IMR-90 (cell line): ENCODE measurements at regions not wholly inside any gene's neighbourhood (a gene's known extent, or its start where the extent isn't known, plus 50 kb on each side); places are given as distances from the start of the nearest gene placed in this dataset.

Experiments used
- ATAC-seq: fragments of 200-7000 bp; cut with Tn5 transposase; 2 replicates; pipeline ENCODE4 v1.9.1; 2020; ENCODE audit warnings: low read depth, mild to moderate bottlenecking, moderate library complexity
- BruUV-seq: library from RNA; stranded (reverse); fragments of 400-500 nt; replicated peaks from 2 replicates; lab custom pipeline; 2021; lab: Mats Ljungman, UMichigan
- CTCF ChIA-PET: fragments of 300-600 bp; formaldehyde crosslinking; extraction: SDS; loops from one replicate; lab custom pipeline; 2021; ENCODE audit warnings: antibody characterized with exemption; lab: Yijun Ruan, JAX
- POLR2A ChIA-PET: fragments of 300-600 bp; sonication (Branson Sonifier 250); formaldehyde crosslinking; loops from one replicate; lab custom pipeline; 2022; ENCODE audit warnings: antibody characterized with exemption; ENCODE audit not compliant: unreplicated experiment; lab: Charles Lee
- DNase-seq: peaks from one replicate; pipeline ENCODE4 v3.0.0; 2013
- H2AFZ ChIP-seq: replicated peaks from 2 replicates; pipeline ENCODE3; 2013; ENCODE audit warnings: low read length, mild to moderate bottlenecking; ENCODE audit not compliant: poor library complexity
- H2AK5ac ChIP-seq: 2 replicates; pipeline ENCODE4 v1.6.1; 2013; ENCODE audit warnings: low read depth, low read length, inconsistent platforms
- H2AK9ac ChIP-seq: replicated peaks from 2 replicates; pipeline ENCODE3; 2013; ENCODE audit warnings: mild to moderate bottlenecking, low read depth, low read length, moderate library complexity; ENCODE audit not compliant: poor library complexity
- H2BK120ac ChIP-seq: 2 replicates; pipeline ENCODE4 v1.6.1; 2013; ENCODE audit warnings: low read depth, low read length, inconsistent platforms
- H2BK15ac ChIP-seq: 3 replicates; pipeline ENCODE4 v1.6.1; 2013; ENCODE audit warnings: low read depth, low read length, inconsistent platforms
- H2BK20ac ChIP-seq: 2 replicates; pipeline ENCODE4 v1.6.1; 2013; ENCODE audit warnings: low read depth, mild to moderate bottlenecking, inconsistent platforms, low read length, moderate library complexity
- H2BK5ac ChIP-seq: 2 replicates; pipeline ENCODE4 v1.6.1; 2013; ENCODE audit warnings: mild to moderate bottlenecking, low read depth, low read length, inconsistent platforms; ENCODE audit not compliant: poor library complexity, severe bottlenecking
- H3K14ac ChIP-seq: replicated peaks from 2 replicates; pipeline ENCODE4 v1.6.1; 2013; ENCODE audit warnings: low read depth, low read length, inconsistent platforms
- H3K18ac ChIP-seq: 2 replicates; pipeline ENCODE4 v1.6.1; 2013; ENCODE audit warnings: low read depth, low read length, control low read depth
- H3K23ac ChIP-seq: 2 replicates; pipeline ENCODE4 v1.6.1; 2013; ENCODE audit warnings: low read depth, low read length, inconsistent platforms
- H3K27ac ChIP-seq: 2 replicates; pipeline ENCODE4 v1.5.1; 2013; ENCODE audit warnings: mild to moderate bottlenecking, control low read depth, low read length; ENCODE audit not compliant: insufficient read depth
- H3K27me3 ChIP-seq: 2 replicates; pipeline ENCODE4 v1.6.1; 2013; ENCODE audit warnings: low read length; ENCODE audit not compliant: control insufficient read depth, insufficient read depth
- H3K36me3 ChIP-seq: 2 replicates; pipeline ENCODE4 v1.6.1; 2013; ENCODE audit warnings: low read length, mixed read lengths; ENCODE audit not compliant: control insufficient read depth, insufficient read depth
- H3K4ac ChIP-seq: 2 replicates; pipeline ENCODE4 v1.6.1; 2013; ENCODE audit warnings: low read depth, low read length, inconsistent platforms
- H3K4me1 ChIP-seq: 2 replicates; pipeline ENCODE4 v1.6.1; 2013; ENCODE audit warnings: low read length, mixed read lengths; ENCODE audit not compliant: control insufficient read depth, insufficient read depth
- H3K4me2 ChIP-seq: 2 replicates; pipeline ENCODE4 v1.6.1; 2013; ENCODE audit warnings: low read depth, mild to moderate bottlenecking, control low read depth, low read length, moderate library complexity
- H3K4me3 ChIP-seq: 2 replicates; pipeline ENCODE4 v1.5.1; 2013; ENCODE audit warnings: low read depth, mild to moderate bottlenecking, control low read depth, low read length, moderate library complexity; ENCODE audit not compliant: insufficient read depth
- H3K56ac ChIP-seq: 2 replicates; pipeline ENCODE4 v1.6.1; 2013; ENCODE audit warnings: low read length, inconsistent platforms; ENCODE audit not compliant: insufficient read depth; ENCODE audit errors: extremely low read depth
- H3K79me1 ChIP-seq, 2 experiments: 2 replicates each; pipeline ENCODE4 v1.6.1; 2013; ENCODE audit warnings: low read length in 2 of 2, inconsistent platforms in 1 of 2, low read depth in 1 of 2
- H3K9ac ChIP-seq: 2 replicates; pipeline ENCODE4 v1.6.1; 2013; ENCODE audit warnings: low read depth, low read length, control low read depth
- H3K9me1 ChIP-seq: 2 replicates; pipeline ENCODE4 v1.6.1; 2013; ENCODE audit warnings: low read length, inconsistent platforms; ENCODE audit not compliant: insufficient read depth
- H3K9me3 ChIP-seq: 2 replicates; pipeline ENCODE4 v1.6.1; 2013; ENCODE audit warnings: low read length; ENCODE audit not compliant: control insufficient read depth, insufficient read depth
- H4K20me1 ChIP-seq: 2 replicates; pipeline ENCODE4 v1.6.1; 2013; ENCODE audit warnings: low read length, inconsistent platforms; ENCODE audit not compliant: insufficient read depth
- H4K5ac ChIP-seq: 2 replicates; pipeline ENCODE4 v1.6.1; 2013; ENCODE audit warnings: mild to moderate bottlenecking, low read depth, low read length, control low read depth
- H4K8ac ChIP-seq, 2 experiments: 2 replicates each; pipeline ENCODE4 v1.6.1; 2013; ENCODE audit warnings: low read depth in 2 of 2, low read length in 2 of 2, control low read depth in 1 of 2, inconsistent platforms in 1 of 2
- H4K91ac ChIP-seq: 2 replicates; pipeline ENCODE4 v1.6.1; 2013; ENCODE audit warnings: low read depth, low read length, inconsistent platforms; ENCODE audit not compliant: insufficient read depth
- CEBPB ChIP-seq: IDR thresholded peaks from 2 replicates; pipeline ENCODE4 v1.6.1; 2012; ENCODE audit warnings: low read depth, low read length, improper control_type of control experiment
- CHD1 ChIP-seq: IDR thresholded peaks from 2 replicates; pipeline ENCODE4 v1.6.1; 2012; ENCODE audit warnings: low read depth, low read length, improper control_type of control experiment
- MAZ ChIP-seq: IDR thresholded peaks from 2 replicates; pipeline ENCODE4 v1.6.1; 2012; ENCODE audit warnings: low read depth, mild to moderate bottlenecking, low read length, improper control_type of control experiment, moderate library complexity, borderline replicate concordance
- MXI1 ChIP-seq: IDR thresholded peaks from 2 replicates; pipeline ENCODE4 v1.6.1; 2012; ENCODE audit warnings: low read depth, mild to moderate bottlenecking, low read length, moderate library complexity, borderline replicate concordance
- RCOR1 ChIP-seq: IDR thresholded peaks from 2 replicates; pipeline ENCODE4 v1.6.1; 2012; ENCODE audit warnings: mild to moderate bottlenecking, low read length, improper control_type of control experiment; ENCODE audit not compliant: insufficient replicate concordance
- SMC3 ChIP-seq: fragments of 150-350 bp; IDR thresholded peaks from 2 replicates; pipeline ENCODE4 v1.6.1; 2016; ENCODE audit warnings: low read depth, mild to moderate bottlenecking, antibody characterized with exemption, low read length, moderate library complexity
- WGBS, 2 experiments: methylation state at CpG; one replicate each; pipeline versions ENCODE4 v1.1.5 to v1.1.7; 2013; ENCODE audit warnings: missing lambda C conversion rate in 2 of 2; ENCODE audit not compliant: insufficient read length in 1 of 2; ENCODE audit errors: extremely low coverage in 2 of 2; 5-methylcytosine and 5-hydroxymethylcytosine counted together
- dilution Hi-C: fragments of 300-500 bp; cut with HindIII; formaldehyde crosslinking; loops from one replicate; pipeline ENCODE4 v1.14.3; 2018; ENCODE audit warnings: low sequenced_read_pairs; ENCODE audit not compliant: unreplicated experiment
- in situ Hi-C: fragments of 300-500 bp; cut with MboI; formaldehyde crosslinking; loops from 3 replicates; pipeline ENCODE4 v1.14.3; 2019; ENCODE audit warnings: low sequenced_read_pairs, inconsistent platforms, mixed read lengths
- intact Hi-C: fragments of 100-400 bp; cut with micrococcal nuclease; formaldehyde crosslinking; loops from 2 replicates; pipeline ENCODE4 v1.10.0; 2022
- TF ChIP-seq, protein P1 (sequence below): fragments of 150-350 bp; IDR thresholded peaks from 2 replicates; pipeline ENCODE4 v1.6.1; 2016; ENCODE audit warnings: low read depth, mild to moderate bottlenecking, low read length, moderate library complexity, borderline replicate concordance
- TF ChIP-seq, protein P2 (sequence below): fragments of 150-350 bp; IDR thresholded peaks from 2 replicates; pipeline ENCODE4 v1.6.1; 2017; ENCODE audit warnings: mild to moderate bottlenecking, antibody characterized with exemption, low read length, low read depth
- TF ChIP-seq, protein P3 (sequence below): conservative IDR thresholded peaks from 2 replicates; pipeline ENCODE4 v1.5.1; 2012; ENCODE audit warnings: mild to moderate bottlenecking, low read depth, low read length, improper control_type of control experiment

DNA sequence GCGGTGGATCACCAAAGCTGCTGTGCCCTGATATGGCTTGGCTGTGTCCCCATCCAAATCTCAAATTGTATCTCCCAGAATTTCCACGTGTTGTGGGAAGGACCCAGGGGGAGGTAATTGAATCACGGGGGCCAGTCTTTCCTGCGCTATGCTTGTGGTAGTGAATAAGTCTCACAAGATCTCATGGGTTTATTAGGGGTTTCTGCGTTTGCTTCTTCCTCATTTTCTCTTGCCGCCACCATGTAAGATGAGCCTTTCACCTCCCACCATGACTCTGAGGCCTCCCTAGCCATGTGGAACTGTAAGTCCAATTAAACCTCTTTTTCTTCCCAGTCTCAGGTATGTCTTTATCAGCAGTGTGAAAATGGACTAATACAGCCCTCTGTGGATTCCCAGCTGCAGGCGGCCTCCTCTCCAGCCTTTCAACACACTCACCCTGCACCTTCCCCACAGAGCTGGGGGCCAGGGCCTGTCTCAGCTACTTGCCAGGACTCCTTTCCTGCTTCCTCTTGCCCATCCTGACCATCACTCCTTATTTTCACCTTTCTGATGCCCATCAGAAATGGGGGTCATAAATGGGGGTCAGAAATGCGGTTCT is 57.2 kb upstream of the TOMM7 start:
- DNase-seq (no peak), ATAC-seq (no peak)
- H3K4me1 ChIP-seq: no peaks in the 10 kb centered on the region
- no peak overlapping the region for H2AFZ ChIP-seq
- H3K36me3 ChIP-seq: no peaks in the 10 kb centered on the region
- in situ Hi-C loops: no loop called here
- H2AK9ac ChIP-seq: no peak overlapping the region
- no TSS peak for BruUV-seq
- no CpG with 5 or more reads among the region's 8 CpGs for WGBS, 2 experiments
- ChIA-PET CTCF (no interaction called here), POLR2A (no interaction called here)
- no peak overlapping the region for H3K18ac ChIP-seq
- no peaks in the 10 kb centered on the region for H3K9me3 ChIP-seq
- TF ChIP-seq MXI1 (no peak), CHD1 (no peak), RCOR1 (no peak), MAZ (no peak), SMC3 (no peak), CEBPB (no peak)
- TF ChIP-seq, protein P1, sequence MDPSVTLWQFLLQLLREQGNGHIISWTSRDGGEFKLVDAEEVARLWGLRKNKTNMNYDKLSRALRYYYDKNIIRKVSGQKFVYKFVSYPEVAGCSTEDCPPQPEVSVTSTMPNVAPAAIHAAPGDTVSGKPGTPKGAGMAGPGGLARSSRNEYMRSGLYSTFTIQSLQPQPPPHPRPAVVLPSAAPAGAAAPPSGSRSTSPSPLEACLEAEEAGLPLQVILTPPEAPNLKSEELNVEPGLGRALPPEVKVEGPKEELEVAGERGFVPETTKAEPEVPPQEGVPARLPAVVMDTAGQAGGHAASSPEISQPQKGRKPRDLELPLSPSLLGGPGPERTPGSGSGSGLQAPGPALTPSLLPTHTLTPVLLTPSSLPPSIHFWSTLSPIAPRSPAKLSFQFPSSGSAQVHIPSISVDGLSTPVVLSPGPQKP: no peak
- TF ChIP-seq, protein P2, sequence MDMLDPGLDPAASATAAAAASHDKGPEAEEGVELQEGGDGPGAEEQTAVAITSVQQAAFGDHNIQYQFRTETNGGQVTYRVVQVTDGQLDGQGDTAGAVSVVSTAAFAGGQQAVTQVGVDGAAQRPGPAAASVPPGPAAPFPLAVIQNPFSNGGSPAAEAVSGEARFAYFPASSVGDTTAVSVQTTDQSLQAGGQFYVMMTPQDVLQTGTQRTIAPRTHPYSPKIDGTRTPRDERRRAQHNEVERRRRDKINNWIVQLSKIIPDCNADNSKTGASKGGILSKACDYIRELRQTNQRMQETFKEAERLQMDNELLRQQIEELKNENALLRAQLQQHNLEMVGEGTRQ: no peak
- TF ChIP-seq, protein P3, sequence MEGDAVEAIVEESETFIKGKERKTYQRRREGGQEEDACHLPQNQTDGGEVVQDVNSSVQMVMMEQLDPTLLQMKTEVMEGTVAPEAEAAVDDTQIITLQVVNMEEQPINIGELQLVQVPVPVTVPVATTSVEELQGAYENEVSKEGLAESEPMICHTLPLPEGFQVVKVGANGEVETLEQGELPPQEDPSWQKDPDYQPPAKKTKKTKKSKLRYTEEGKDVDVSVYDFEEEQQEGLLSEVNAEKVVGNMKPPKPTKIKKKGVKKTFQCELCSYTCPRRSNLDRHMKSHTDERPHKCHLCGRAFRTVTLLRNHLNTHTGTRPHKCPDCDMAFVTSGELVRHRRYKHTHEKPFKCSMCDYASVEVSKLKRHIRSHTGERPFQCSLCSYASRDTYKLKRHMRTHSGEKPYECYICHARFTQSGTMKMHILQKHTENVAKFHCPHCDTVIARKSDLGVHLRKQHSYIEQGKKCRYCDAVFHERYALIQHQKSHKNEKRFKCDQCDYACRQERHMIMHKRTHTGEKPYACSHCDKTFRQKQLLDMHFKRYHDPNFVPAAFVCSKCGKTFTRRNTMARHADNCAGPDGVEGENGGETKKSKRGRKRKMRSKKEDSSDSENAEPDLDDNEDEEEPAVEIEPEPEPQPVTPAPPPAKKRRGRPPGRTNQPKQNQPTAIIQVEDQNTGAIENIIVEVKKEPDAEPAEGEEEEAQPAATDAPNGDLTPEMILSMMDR: no peak
- no peaks in the 10 kb centered on the region; the same call in 1 of the 2 replicates for H3K9me1 ChIP-seq
- no peak overlapping the region for H2BK120ac ChIP-seq
- H2BK5ac ChIP-seq: no peak overlapping the region
- no peak overlapping the region for H4K91ac ChIP-seq
- H4K8ac ChIP-seq: no peak overlapping the region
- intact Hi-C loops: loop anchor here (5.0 kb wide), 1 partner anchor 943 kb away; no protein-coding TSS in a partner anchor
- H2AK5ac ChIP-seq: no peak overlapping the region
- no peak overlapping the region for H2BK20ac ChIP-seq
- H3K56ac ChIP-seq: no peak overlapping the region
- no peak overlapping the region for H3K9ac ChIP-seq
- dilution Hi-C loops: no loop called here
- H3K23ac ChIP-seq: no peak overlapping the region
- H3K4me3 ChIP-seq: no peak overlapping the region
- H3K4ac ChIP-seq: no peak overlapping the region
- no peaks in the 10 kb centered on the region for H3K27me3 ChIP-seq
- H2BK15ac ChIP-seq: no peak overlapping the region
- H3K4me2 ChIP-seq: no peak overlapping the region
- H4K5ac ChIP-seq: no peak overlapping the region
- H3K79me1 ChIP-seq: no peaks in the 10 kb centered on the region
- no peak overlapping the region for H3K14ac ChIP-seq
- no peak overlapping the region for H3K27ac ChIP-seq
- no peaks in the 10 kb centered on the region for H4K20me1 ChIP-seq
